Neural cell (in vitro differentiated cells): ENCODE measurements at regions not wholly inside any gene's neighbourhood (a gene's known extent, or its start where the extent isn't known, plus 50 kb on each side); places are given as distances from the start of the nearest gene placed in this dataset.

Experiments used
- H2AFZ ChIP-seq: fragments of 200-600, 300-800 bp; sonication (generic), shearing (Covaris generic); 2 replicates; pipeline ENCODE4 v1.6.0; 2014; ENCODE audit warnings: low read depth, mild to moderate bottlenecking, antibody characterized with exemption, low read length, moderate library complexity
- H3F3A ChIP-seq: fragments of 200-600 bp; shearing (Covaris generic); 2 replicates; pipeline ENCODE4 v1.6.1; 2016; ENCODE audit warnings: mild to moderate bottlenecking, moderate library complexity, mixed read lengths, antibody characterized with exemption, low read length; ENCODE audit not compliant: insufficient read depth, poor library complexity, severe bottlenecking
- H3K27ac ChIP-seq: fragments of 200-600, 300-800 bp; sonication (generic), shearing (Covaris generic); 2 replicates; pipeline ENCODE4 v1.5.1; 2014; ENCODE audit warnings: mild to moderate bottlenecking, low read length, moderate library complexity
- H3K27me3 ChIP-seq: fragments of 300-800, 200-600 bp; sonication (generic), shearing (Covaris generic); 2 replicates; pipeline ENCODE4 v1.6.0; 2014; ENCODE audit warnings: mild to moderate bottlenecking, low read depth, low read length, moderate library complexity; ENCODE audit not compliant: insufficient read depth
- H3K36me3 ChIP-seq: fragments of 300-800, 200-600 bp; sonication (generic), shearing (Covaris generic); 2 replicates; pipeline ENCODE4 v1.5.1; 2014; ENCODE audit warnings: mild to moderate bottlenecking, antibody characterized with exemption, low read length, moderate library complexity; ENCODE audit not compliant: insufficient read depth
- H3K4me2 ChIP-seq: fragments of 300-800, 200-600 bp; sonication (generic), shearing (Covaris generic); 2 replicates; pipeline ENCODE4 v1.6.0; 2014; ENCODE audit warnings: mild to moderate bottlenecking, low read length
- H3K4me3 ChIP-seq: fragments of 300-800, 200-600 bp; sonication (generic), shearing (Covaris generic); 2 replicates; pipeline ENCODE4 v1.5.1; 2014; ENCODE audit warnings: mild to moderate bottlenecking, low read length, moderate library complexity
- H3K79me2 ChIP-seq: fragments of 200-600 bp; shearing (Covaris generic); replicated peaks from 2 replicates; pipeline ENCODE4 v1.6.0; 2014; ENCODE audit warnings: mild to moderate bottlenecking, low read length, moderate library complexity; ENCODE audit not compliant: insufficient read depth
- H3K9ac ChIP-seq: fragments of 300-800, 200-600 bp; sonication (generic), shearing (Covaris generic); 2 replicates; pipeline ENCODE4 v1.6.1; 2016; ENCODE audit warnings: mild to moderate bottlenecking, low read length, mixed read lengths
- H3K9me2 ChIP-seq: fragments of 200-600 bp; shearing (Covaris generic); 2 replicates; pipeline ENCODE4 v1.6.1; 2016; ENCODE audit warnings: mild to moderate bottlenecking, low read length, mixed read lengths; ENCODE audit not compliant: insufficient read depth
- H3K9me3 ChIP-seq: fragments of 200-600, 300-800 bp; sonication (generic), shearing (Covaris generic); 2 replicates; pipeline ENCODE4 v1.6.1; 2016; ENCODE audit warnings: mild to moderate bottlenecking, mixed run types, low read length, moderate library complexity, mixed read lengths
- H4K20me1 ChIP-seq: fragments of 200-600 bp; shearing (Covaris generic); 2 replicates; pipeline ENCODE4 v1.6.1; 2016; ENCODE audit warnings: mild to moderate bottlenecking, mixed run types; ENCODE audit not compliant: insufficient read depth
- CTCF ChIP-seq: fragments of 450-650 bp; IDR thresholded peaks from 2 replicates; pipeline ENCODE4 v1.5.1; 2014; ENCODE audit warnings: antibody characterized with exemption, mild to moderate bottlenecking, moderate library complexity; ENCODE audit not compliant: poor library complexity, severe bottlenecking
- EP300 ChIP-seq: fragments of 450-650 bp; conservative IDR thresholded peaks from 2 replicates; pipeline ENCODE4 v1.6.1; 2014; ENCODE audit warnings: antibody characterized with exemption, mild to moderate bottlenecking, moderate library complexity; ENCODE audit not compliant: poor library complexity, severe bottlenecking
- MXI1 ChIP-seq: fragments of 450-650 bp; conservative IDR thresholded peaks from 2 replicates; pipeline ENCODE4 v1.6.1; 2014; ENCODE audit warnings: antibody characterized with exemption, mild to moderate bottlenecking; ENCODE audit not compliant: poor library complexity, severe bottlenecking
- RAD21 ChIP-seq: fragments of 450-650 bp; conservative IDR thresholded peaks from 2 replicates; pipeline ENCODE4 v1.6.1; 2014; ENCODE audit warnings: antibody characterized with exemption, mild to moderate bottlenecking, moderate library complexity
- REST ChIP-seq: IDR thresholded peaks from 2 replicates; pipeline ENCODE4 v1.6.1; 2012; ENCODE audit warnings: borderline replicate concordance
- SMC3 ChIP-seq: fragments of 450-650 bp; conservative IDR thresholded peaks from 2 replicates; pipeline ENCODE4 v1.6.1; 2014; ENCODE audit warnings: antibody characterized with exemption, mild to moderate bottlenecking, moderate library complexity; ENCODE audit not compliant: poor library complexity
- TAF1 ChIP-seq: IDR thresholded peaks from 2 replicates; pipeline ENCODE4 v1.6.1; 2012; ENCODE audit warnings: low read depth

- Histone ChIP-seq H2AFZ (no peak overlapping the region), H3K79me2 (no peaks in the 10 kb centered on the region), H3K9me3 (no peaks in the 10 kb centered on the region), H3K4me3 (no peak overlapping the region), H3K9ac (no peak overlapping the region), H3K36me3 (no peaks in the 10 kb centered on the region), H4K20me1 (no peaks in the 10 kb centered on the region), H3K4me2 (no peak overlapping the region), H3K9me2 (no peaks in the 10 kb centered on the region), H3F3A (no peaks in the 10 kb centered on the region), H3K27ac (no peak overlapping the region), H3K27me3 (no peaks in the 10 kb centered on the region)
- TF ChIP-seq REST (no peak), MXI1 (no peak), EP300 (no peak), SMC3 (no peak), TAF1 (no peak), RAD21 (no peak), CTCF (no peak)
Measured at GRCh38 chr3:175879417-175879816, 1020.3 kb downstream of the NAALADL2 start.

- H3K4me3 ChIP-seq = no peak overlapping the region
- no peaks in the 10 kb centered on the region for H3K79me2 ChIP-seq
- H3K4me2 ChIP-seq = no peak overlapping the region
- H3F3A ChIP-seq = no peaks in the 10 kb centered on the region
- no peak overlapping the region for H3K9ac ChIP-seq
- H3K27ac ChIP-seq = no peak overlapping the region
- TF ChIP-seq TAF1 = no peak
- no peak for TF ChIP-seq EP300
- TF ChIP-seq CTCF = no peak
- TF ChIP-seq RAD21 = no peak
- no peaks in the 10 kb centered on the region for H3K9me3 ChIP-seq
- no peaks in the 10 kb centered on the region for H3K27me3 ChIP-seq
- no peaks in the 10 kb centered on the region for H3K36me3 ChIP-seq
- no peak overlapping the region for H2AFZ ChIP-seq
- H4K20me1 ChIP-seq = no peaks in the 10 kb centered on the region
- H3K9me2 ChIP-seq = no peaks in the 10 kb centered on the region
Measured at GRCh38 chr3:175869404-175869803, 1010.3 kb downstream of the NAALADL2 start.
